ENCODE measurements at regions not wholly inside any gene's neighbourhood (a gene's known extent, or its start where the extent isn't known, plus 50 kb on each side); places are given as distances from the start of the nearest gene placed in this dataset.
"Not testable (repeated sequence)": the region's sequence is repeated elsewhere in the genome, so short reads cannot be mapped to it uniquely, and the experiment has no call there.

- DNase-seq (ENCODE audit: low read depth) = no peak
These were observed 79.2 kb upstream of the SAMD11 start for GRCh38 chr1:844472-845026.

- not testable (repeated sequence) for DNase-seq (ENCODE audit: low read depth)
These were observed 78.1 kb upstream of the SAMD11 start for GRCh38 chr1:845641-846040.

DNA sequence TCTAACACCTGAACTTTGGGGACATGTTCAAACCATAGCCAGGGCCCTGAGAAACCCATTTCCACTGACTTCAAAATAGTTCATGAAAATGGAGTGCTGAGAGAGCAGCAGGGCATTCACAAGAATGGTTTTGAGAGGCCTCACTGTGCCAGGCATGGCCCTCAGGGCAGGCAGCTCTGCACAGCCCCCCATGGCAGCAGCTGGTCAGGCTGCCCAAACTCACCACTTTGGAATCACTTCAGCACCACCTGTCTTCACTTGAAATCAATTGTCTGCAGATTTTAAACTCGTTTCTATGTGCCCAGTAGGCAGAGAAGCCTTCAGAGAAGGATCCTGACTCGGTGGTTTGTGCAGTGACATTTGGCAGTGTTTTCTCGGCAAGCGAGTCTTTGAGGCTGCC is 73.8 kb upstream of the SAMD11 start:
- peak; percentile 66 for DNase-seq (ENCODE audit: low read depth)

DNA sequence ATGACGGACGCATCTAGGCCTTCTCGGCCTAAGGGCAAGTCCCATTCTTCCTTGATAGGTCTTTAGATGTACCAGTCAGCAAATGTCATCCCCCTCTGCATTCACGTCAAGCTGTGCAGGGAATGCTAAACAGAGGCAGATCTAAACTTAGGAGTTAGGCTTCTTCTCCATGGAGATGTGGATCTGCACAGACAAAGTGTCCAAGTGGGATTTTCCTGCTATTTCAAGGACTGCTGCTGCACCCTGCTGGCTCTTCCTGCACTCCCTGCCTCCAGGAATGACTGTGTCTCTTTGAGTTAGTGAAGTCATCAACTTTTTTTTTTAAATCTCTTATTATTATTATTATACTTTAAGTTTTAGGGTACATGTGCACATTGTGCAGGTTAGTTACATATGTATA is 73.4 kb upstream of the SAMD11 start:
- peak; percentile 40 for DNase-seq (ENCODE audit: low read depth)

GRCh38 chr1:851398-851797 is 72.3 kb upstream of the SAMD11 start:
- not testable (repeated sequence) for DNase-seq (ENCODE audit: low read depth)

GRCh38 chr1:851841-852240 is 71.9 kb upstream of the SAMD11 start:
- DNase-seq (ENCODE audit: low read depth) = not testable (repeated sequence)

DNA sequence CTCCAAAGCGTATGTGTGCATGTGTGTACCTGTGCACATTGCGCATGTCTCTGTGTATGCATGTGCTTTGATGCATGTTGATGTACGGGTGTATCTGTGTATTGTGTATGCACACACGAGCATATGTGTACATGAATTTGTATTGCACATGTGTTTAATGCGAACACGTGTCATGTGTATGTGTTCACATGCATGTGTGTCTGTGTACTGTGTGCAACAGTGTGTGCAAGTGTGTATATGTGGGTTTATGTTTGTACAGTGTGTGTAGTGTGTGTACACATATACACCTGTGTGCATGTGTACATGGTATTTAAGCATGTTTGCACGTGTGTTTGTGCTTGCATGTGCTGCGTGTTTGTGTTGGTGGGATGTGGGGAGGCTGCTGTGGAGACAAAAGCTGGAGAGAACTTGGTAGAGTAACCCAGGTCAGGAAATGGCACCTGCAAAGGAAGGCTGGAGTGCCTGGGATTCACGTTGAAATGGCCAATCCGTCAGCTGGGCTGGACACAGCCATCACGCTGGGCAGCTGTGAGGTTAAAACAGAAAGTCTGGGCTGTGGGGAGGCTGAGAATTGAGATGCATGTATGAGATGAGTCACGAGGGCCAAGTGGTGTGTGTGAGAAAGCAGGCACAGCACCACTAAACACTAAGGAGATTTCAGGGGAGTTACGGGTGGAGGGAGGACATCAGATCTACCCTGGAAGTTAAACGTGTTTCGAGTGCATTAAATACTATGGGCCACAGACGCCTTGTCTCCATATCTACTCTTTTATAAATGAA is 68.3 kb upstream of the SAMD11 start:
- DNase-seq (ENCODE audit: low read depth) = peak; percentile 62

- not testable (repeated sequence) for DNase-seq (ENCODE audit: low read depth)
These were observed 67.1 kb upstream of the SAMD11 start for GRCh38 chr1:856541-857057.

- DNase-seq (ENCODE audit: low read depth) = not testable (repeated sequence)
These were observed 65.6 kb upstream of the SAMD11 start for GRCh38 chr1:857926-858648.

- peak; percentile 51 for DNase-seq (ENCODE audit: low read depth)
These were observed 65.1 kb upstream of the SAMD11 start for GRCh38 chr1:858649-859041.

- DNase-seq (ENCODE audit: low read depth) = not testable (repeated sequence)
These were observed 62.8 kb upstream of the SAMD11 start for GRCh38 chr1:860941-861340.

GRCh38 chr1:861714-862113 is 62.0 kb upstream of the SAMD11 start:
- DNase-seq (ENCODE audit: low read depth) = no peak

DNA sequence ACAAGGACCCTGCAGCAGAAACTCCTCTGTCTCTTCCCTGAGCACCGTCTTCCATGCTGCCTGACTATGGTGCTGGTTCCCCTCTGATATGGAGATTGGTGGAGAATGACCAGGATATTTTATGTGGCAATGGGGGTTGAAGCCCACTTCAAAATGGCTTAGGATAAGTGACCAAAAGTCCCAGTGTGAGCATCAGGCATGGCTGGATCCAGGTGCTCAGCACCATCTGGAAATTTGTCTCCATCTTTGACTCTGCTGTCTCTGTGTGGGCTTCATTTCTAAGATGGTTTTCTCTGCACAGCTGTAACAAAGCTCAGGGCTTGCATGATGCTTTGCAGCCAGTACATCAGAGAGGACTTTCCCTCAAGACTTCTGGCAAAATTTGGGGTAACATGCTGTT is 61.1 kb upstream of the SAMD11 start:
- DNase-seq (ENCODE audit: low read depth) = not testable (repeated sequence)

GRCh38 chr1:865633-866032 is 58.1 kb upstream of the SAMD11 start:
- DNase-seq (ENCODE audit: low read depth) = peak; percentile 7

GRCh38 chr1:866095-866494 is 57.6 kb upstream of the SAMD11 start:
- DNase-seq (ENCODE audit: low read depth) = no peak

GRCh38 chr1:866631-867299 is 57.0 kb upstream of the SAMD11 start:
- not testable (repeated sequence) for DNase-seq (ENCODE audit: low read depth)

DNA sequence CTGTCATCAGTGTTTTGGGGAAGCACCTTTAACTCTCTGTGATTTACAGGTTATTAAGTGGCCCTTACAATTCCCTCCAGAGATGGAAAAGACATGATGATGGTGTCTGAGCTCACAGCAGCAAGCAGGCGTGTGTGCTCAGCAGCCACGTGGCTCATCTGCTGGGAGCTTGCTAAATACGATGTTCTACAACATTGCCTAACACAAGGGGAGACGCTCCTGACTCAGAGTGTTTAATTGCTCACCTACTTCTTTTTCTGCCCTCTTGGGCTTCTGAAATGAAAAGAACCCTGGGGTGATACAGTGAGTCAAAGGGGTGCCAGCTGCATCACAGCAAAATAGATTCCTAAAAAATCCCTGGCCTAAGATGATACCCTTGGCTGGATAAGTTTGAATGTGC is 56.2 kb upstream of the SAMD11 start:
- DNase-seq (ENCODE audit: low read depth) = not testable (repeated sequence)

GRCh38 chr1:869499-870244 is 54.1 kb upstream of the SAMD11 start:
- peak; percentile 58 for DNase-seq (ENCODE audit: low read depth)
